HepG2 (cell line): ENCODE measurements at regions not wholly inside any gene's neighbourhood (a gene's known extent, or its start where the extent isn't known, plus 50 kb on each side); places are given as distances from the start of the nearest gene placed in this dataset.
A peak's percentile ranks its signal among the peaks of the same experiment; 100 is the strongest.

ENCODE experiments used
- ATAC-seq: fragments of 200-7000 bp; cut with Tn5 transposase; 3 replicates; pipeline ENCODE4 v1.9.1; 2020; ENCODE audit warnings: mild to moderate bottlenecking, moderate library complexity
- BruUV-seq: library from RNA; stranded (reverse); fragments of 400-500 nt; replicated peaks from 2 replicates; lab custom pipeline; 2021; lab: Mats Ljungman, UMichigan
- CTCF ChIA-PET: fragments of 300-600 bp; formaldehyde crosslinking; extraction: SDS; loops from one replicate; lab custom pipeline; 2021; ENCODE audit warnings: low total read pairs, inconsistent platforms, low intra/inter-chr PET ratio; lab: Yijun Ruan, JAX
- POLR2A ChIA-PET: fragments of 350-600 bp; sonication (Branson Sonifier 250); formaldehyde crosslinking; loops from one replicate; lab custom pipeline; 2020; ENCODE audit warnings: antibody characterized with exemption, inconsistent platforms; lab: Yijun Ruan, JAX
- DNase-seq: peaks from one replicate; pipeline ENCODE4 v3.0.0-alpha.2; 2015; ENCODE audit warnings: low spot score
- FAIRE-seq: peaks from 3 replicates; lab custom pipeline; 2011; peaks lifted over from hg19 to GRCh38; lab: Jason Lieb, UNC
- H2AFZ ChIP-seq: one replicate; pipeline ENCODE4 v1.6.1; 2011; ENCODE audit warnings: low read length, inconsistent platforms
- H3K27ac ChIP-seq: fragments of 300-600 bp; 3 replicates; pipeline ENCODE4 v1.8.0; 2011; ENCODE audit warnings: mixed run types, mild to moderate bottlenecking, mixed read lengths, low read length, inconsistent platforms; ENCODE audit not compliant: insufficient read depth; ENCODE audit errors: extremely low read length
- H3K27me3 ChIP-seq, 2 experiments: fragments of 200-600 bp in 1 of 2; 2 replicates in 1 of 2; 3 replicates in 1 of 2; pipeline versions ENCODE4 v1.6.0 to v1.8.0; 2011; ENCODE audit warnings: low read length in 2 of 2, mild to moderate bottlenecking in 2 of 2, moderate library complexity in 2 of 2, inconsistent platforms in 1 of 2; ENCODE audit not compliant: insufficient read depth in 2 of 2, control insufficient read depth in 1 of 2
- H3K36me3 ChIP-seq, 2 experiments: fragments of 200-600 bp in 1 of 2; replicated peaks in 1 of 2; 2 replicates in 1 of 2; 3 replicates in 1 of 2; pipeline versions ENCODE4 v1.5.1 to v1.8.0; 2011; ENCODE audit warnings: low read length in 2 of 2, inconsistent platforms in 1 of 2; ENCODE audit not compliant: insufficient read depth in 2 of 2, control insufficient read depth in 1 of 2
- H3K4me1 ChIP-seq: 2 replicates; pipeline ENCODE4 v1.5.1; 2012; ENCODE audit warnings: low read length, inconsistent platforms; ENCODE audit not compliant: insufficient read depth
- H3K4me2 ChIP-seq: 2 replicates; pipeline ENCODE4 v1.6.0; 2011; ENCODE audit warnings: low read depth, low read length, inconsistent platforms
- H3K4me3 ChIP-seq, 3 experiments: fragments of 200-600 bp in 1 of 3; sonication (generic), shearing (Covaris generic) in 1 of 3; replicated peaks in 1 of 3; 2 replicates each; pipeline ENCODE4 v1.5.1; 2011 to 2016; ENCODE audit warnings: low read length in 3 of 3, inconsistent platforms in 2 of 3, low read depth in 2 of 3, mild to moderate bottlenecking in 2 of 3, control low read depth in 1 of 3, mixed read lengths in 1 of 3; ENCODE audit not compliant: insufficient read depth in 1 of 3
- H3K79me2 ChIP-seq: one replicate; pipeline ENCODE4 v1.6.1; 2011; ENCODE audit warnings: low read length, inconsistent platforms; ENCODE audit not compliant: insufficient read depth
- H3K9ac ChIP-seq: 2 replicates; pipeline ENCODE4 v1.6.0; 2011; ENCODE audit warnings: mild to moderate bottlenecking, low read depth, low read length, inconsistent platforms; ENCODE audit not compliant: insufficient read depth
- H3K9me3 ChIP-seq: 2 replicates; pipeline ENCODE4 v1.5.1; 2012; ENCODE audit warnings: mild to moderate bottlenecking, low read length
- H4K20me1 ChIP-seq: 2 replicates; pipeline ENCODE4 v1.6.0; 2011; ENCODE audit warnings: inconsistent platforms, mild to moderate bottlenecking, low read length, moderate library complexity; ENCODE audit not compliant: insufficient read depth
- EED ChIP-seq: sonication (generic); formaldehyde crosslinking; IDR thresholded peaks from 2 replicates; pipeline ENCODE4 v1.5.0; 2020; ENCODE audit warnings: mild to moderate bottlenecking, missing genetic modification reagents
- PAWR ChIP-seq: sonication (generic); formaldehyde crosslinking; IDR thresholded peaks from 2 replicates; pipeline ENCODE4 v1.4.0; 2020; ENCODE audit warnings: missing genetic modification reagents, mild to moderate bottlenecking, borderline replicate concordance
- SKI ChIP-seq: fragments of 450-650 bp; IDR thresholded peaks from one replicate; pipeline ENCODE4 v1.6.1; 2018; ENCODE audit warnings: mild to moderate bottlenecking; ENCODE audit not compliant: partially characterized antibody
- ZNF263 ChIP-seq: sonication (generic); formaldehyde crosslinking; IDR thresholded peaks from 2 replicates; pipeline ENCODE4 v1.4.0; 2020; ENCODE audit warnings: missing genetic modification reagents
- ZNF3 ChIP-seq: IDR thresholded peaks from 2 replicates; pipeline ENCODE4 v1.7.0; 2017; ENCODE audit warnings: inconsistent platforms
- WGBS: methylation state at CpG from one replicate; pipeline ENCODE4 v1.1.6; 2017; ENCODE audit warnings: low lambda C conversion rate; 5-methylcytosine and 5-hydroxymethylcytosine counted together
- in situ Hi-C: cut with HindIII; loops from 2 replicates; pipeline ENCODE4 v1.10.0; 2017; ENCODE audit warnings: low pct_unique_long_range_greater_than_20kb; ENCODE audit not compliant: extremely low pct_ligation_motif_present
- intact Hi-C: fragments of 100-400 bp; cut with micrococcal nuclease; formaldehyde crosslinking; loops from one replicate; pipeline ENCODE4 v1.10.0; 2022; ENCODE audit not compliant: unreplicated experiment
- TF ChIP-seq, protein P1 (sequence below): sonication (generic); formaldehyde crosslinking; IDR thresholded peaks from 2 replicates; pipeline ENCODE4 v1.5.0; 2020; ENCODE audit warnings: mild to moderate bottlenecking, low read depth, missing genetic modification reagents, borderline replicate concordance
- TF ChIP-seq, protein P2 (sequence below): sonication (generic); formaldehyde crosslinking; IDR thresholded peaks from 2 replicates; pipeline ENCODE4 v1.5.0; 2020; ENCODE audit warnings: mild to moderate bottlenecking, missing genetic modification reagents
- TF ChIP-seq, protein P3 (sequence below), 2 experiments: sonication (generic) in 1 of 2; formaldehyde crosslinking in 1 of 2; IDR thresholded peaks; 2 replicates each; pipeline versions ENCODE4 v1.4.0 to v1.6.1; 2016 to 2020; ENCODE audit warnings: borderline replicate concordance in 1 of 2, low read depth in 1 of 2, mild to moderate bottlenecking in 1 of 2, missing genetic modification reagents in 1 of 2
- TF ChIP-seq, protein P4 (sequence below): IDR thresholded peaks from 2 replicates; pipeline ENCODE4 v1.6.1; 2012; ENCODE audit warnings: inconsistent platforms

DNA sequence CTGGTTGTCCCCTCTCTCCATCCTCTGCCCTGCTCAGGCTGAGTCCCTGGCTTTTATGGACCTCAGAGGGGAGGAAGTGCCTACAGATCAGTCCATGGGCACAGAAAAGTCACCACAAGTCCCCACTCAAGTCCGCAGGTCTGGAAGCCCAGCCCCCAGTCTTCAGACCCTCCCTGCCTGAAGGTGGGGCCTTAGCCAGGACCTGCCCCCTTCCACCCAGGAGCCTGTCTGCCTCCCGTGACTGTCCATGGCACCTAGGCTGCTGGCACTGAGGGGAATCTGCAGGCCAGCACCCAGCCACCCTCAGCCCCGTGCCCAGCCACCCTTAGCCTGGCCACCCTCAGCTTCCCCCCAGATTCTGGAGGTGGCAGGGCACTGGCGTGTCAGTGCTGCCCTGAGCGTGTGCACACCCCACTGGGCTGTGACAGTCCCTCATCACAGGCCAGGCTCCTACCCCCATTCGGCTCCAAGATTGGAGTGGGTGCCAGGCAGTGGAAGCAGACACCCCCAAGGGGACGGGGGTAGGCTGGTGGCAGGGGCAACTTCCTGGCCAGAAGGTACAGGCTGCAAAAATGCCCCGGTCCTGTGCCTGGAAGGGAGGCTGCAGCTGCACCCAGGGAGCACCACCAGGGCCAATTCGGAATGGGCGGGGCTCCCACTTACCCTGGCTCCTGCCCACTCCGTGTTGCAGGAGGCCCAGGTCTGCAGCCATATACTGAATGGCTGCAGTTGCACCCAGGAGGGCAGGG, 154.7 kb upstream of the RMP24 start:
- no peaks in the 10 kb centered on the region for H3K27me3 ChIP-seq
- peak overlapping the region; percentile 29 for H3K4me2 ChIP-seq
- H3K36me3 ChIP-seq: no peaks in the 10 kb centered on the region
- TF ChIP-seq EED (CRISPR knock-in tag) (0 out of 2 replicates have a peak, but pooled peaks have one; percentile 42), ZNF263 (peak; percentile 47; the same call in 1 of the 2 replicates)
- TF ChIP-seq, protein P1, sequence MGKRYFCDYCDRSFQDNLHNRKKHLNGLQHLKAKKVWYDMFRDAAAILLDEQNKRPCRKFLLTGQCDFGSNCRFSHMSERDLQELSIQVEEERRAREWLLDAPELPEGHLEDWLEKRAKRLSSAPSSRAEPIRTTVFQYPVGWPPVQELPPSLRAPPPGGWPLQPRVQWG (CRISPR knock-in tag): no peak
- whole genome bisulfite sequencing: 0% methylated on average over 1 of the region's 11 CpGs
- no peak overlapping the region for H2AFZ ChIP-seq
- DNase-seq: no peak
- no peak for FAIRE-seq
- no peaks in the 10 kb centered on the region for H3K79me2 ChIP-seq
- ChIA-PET POLR2A (no interaction called here), CTCF (no interaction called here)
- no peaks in the 10 kb centered on the region for H3K4me1 ChIP-seq
- in situ Hi-C loops: no loop called here
- no peaks in the 10 kb centered on the region for H4K20me1 ChIP-seq
- intact Hi-C loops: no loop called here
- no peaks in the 10 kb centered on the region for H3K9me3 ChIP-seq
- ATAC-seq: peak; percentile 46
- no peak overlapping the region for H3K9ac ChIP-seq
- peak overlapping the region in 1 of 3 experiments; percentile 2; a peak in 1 of 6 replicates for H3K4me3 ChIP-seq
- H3K27ac ChIP-seq: no peak overlapping the region
- BruUV-seq: no TSS peak

DNA sequence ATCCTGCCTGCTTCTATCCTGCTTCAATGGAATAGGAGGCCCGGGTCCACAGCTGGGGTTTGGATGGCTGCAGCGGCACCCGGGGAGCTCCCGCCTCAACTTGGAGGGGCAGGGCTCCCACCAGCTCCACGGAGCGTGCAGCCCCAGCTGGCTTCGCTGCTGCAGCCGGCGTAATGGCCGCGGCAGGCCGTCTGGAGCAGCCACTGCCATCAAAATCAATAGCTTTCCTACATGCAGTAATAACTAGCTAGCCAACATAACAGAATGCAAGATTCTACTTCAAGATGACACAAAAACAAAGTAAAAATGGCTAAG, 154.2 kb upstream of the RMP24 start:
- Histone ChIP-seq H3K4me2 (peak overlapping the region; percentile 29), H3K4me3 (peak overlapping the region in 1 of 3 experiments; percentile 2; a peak in 1 of 6 replicates), H3K36me3 (no peaks in the 10 kb centered on the region), H2AFZ (no peak overlapping the region), H3K9me3 (no peaks in the 10 kb centered on the region), H3K27ac (no peak overlapping the region), H3K9ac (no peak overlapping the region), H3K27me3 (no peaks in the 10 kb centered on the region), H3K79me2 (no peaks in the 10 kb centered on the region), H4K20me1 (no peaks in the 10 kb centered on the region), H3K4me1 (no peaks in the 10 kb centered on the region)
- no TSS peak for BruUV-seq
- in situ Hi-C loops (no loop called here), intact Hi-C loops (no loop called here)
- CTCF ChIA-PET: no interaction called here
- POLR2A ChIA-PET: no interaction called here
- DNase-seq (no peak), ATAC-seq (peak; percentile 39), FAIRE-seq (no peak)
- 57% methylated on average over 5 of the region's 12 CpGs for WGBS
- TF ChIP-seq PAWR (CRISPR knock-in tag): no peak
- TF ChIP-seq SKI: no peak
- no peak for TF ChIP-seq ZNF3 (CRISPR knock-in tag)
- TF ChIP-seq, protein P2, sequence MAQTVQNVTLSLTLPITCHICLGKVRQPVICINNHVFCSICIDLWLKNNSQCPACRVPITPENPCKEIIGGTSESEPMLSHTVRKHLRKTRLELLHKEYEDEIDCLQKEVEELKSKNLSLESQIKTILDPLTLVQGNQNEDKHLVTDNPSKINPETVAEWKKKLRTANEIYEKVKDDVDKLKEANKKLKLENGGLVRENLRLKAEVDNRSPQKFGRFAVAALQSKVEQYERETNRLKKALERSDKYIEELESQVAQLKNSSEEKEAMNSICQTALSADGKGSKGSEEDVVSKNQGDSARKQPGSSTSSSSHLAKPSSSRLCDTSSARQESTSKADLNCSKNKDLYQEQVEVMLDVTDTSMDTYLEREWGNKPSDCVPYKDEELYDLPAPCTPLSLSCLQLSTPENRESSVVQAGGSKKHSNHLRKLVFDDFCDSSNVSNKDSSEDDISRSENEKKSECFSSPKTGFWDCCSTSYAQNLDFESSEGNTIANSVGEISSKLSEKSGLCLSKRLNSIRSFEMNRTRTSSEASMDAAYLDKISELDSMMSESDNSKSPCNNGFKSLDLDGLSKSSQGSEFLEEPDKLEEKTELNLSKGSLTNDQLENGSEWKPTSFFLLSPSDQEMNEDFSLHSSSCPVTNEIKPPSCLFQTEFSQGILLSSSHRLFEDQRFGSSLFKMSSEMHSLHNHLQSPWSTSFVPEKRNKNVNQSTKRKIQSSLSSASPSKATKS (CRISPR knock-in tag): no peak
- TF ChIP-seq, protein P3, sequence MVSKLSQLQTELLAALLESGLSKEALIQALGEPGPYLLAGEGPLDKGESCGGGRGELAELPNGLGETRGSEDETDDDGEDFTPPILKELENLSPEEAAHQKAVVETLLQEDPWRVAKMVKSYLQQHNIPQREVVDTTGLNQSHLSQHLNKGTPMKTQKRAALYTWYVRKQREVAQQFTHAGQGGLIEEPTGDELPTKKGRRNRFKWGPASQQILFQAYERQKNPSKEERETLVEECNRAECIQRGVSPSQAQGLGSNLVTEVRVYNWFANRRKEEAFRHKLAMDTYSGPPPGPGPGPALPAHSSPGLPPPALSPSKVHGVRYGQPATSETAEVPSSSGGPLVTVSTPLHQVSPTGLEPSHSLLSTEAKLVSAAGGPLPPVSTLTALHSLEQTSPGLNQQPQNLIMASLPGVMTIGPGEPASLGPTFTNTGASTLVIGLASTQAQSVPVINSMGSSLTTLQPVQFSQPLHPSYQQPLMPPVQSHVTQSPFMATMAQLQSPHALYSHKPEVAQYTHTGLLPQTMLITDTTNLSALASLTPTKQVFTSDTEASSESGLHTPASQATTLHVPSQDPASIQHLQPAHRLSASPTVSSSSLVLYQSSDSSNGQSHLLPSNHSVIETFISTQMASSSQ (IDR thresholded peaks at IDR 0.05; ENCODE audit: low read depth): no peak
- TF ChIP-seq, protein P3 (CRISPR knock-in tag; IDR thresholded peaks at IDR 0.05; ENCODE audit: borderline replicate concordance): no peak
- TF ChIP-seq, protein P4, sequence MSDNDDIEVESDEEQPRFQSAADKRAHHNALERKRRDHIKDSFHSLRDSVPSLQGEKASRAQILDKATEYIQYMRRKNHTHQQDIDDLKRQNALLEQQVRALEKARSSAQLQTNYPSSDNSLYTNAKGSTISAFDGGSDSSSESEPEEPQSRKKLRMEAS: no peak
